DMS153 (cell line): ENCODE measurements at regions not wholly inside any gene's neighbourhood (a gene's known extent, or its start where the extent isn't known, plus 50 kb on each side); places are given as distances from the start of the nearest gene placed in this dataset.

Source experiments
- DNase-seq: peaks from one replicate; lab custom pipeline; 2025; lab: John Stamatoyannopoulos, UW

DNA sequence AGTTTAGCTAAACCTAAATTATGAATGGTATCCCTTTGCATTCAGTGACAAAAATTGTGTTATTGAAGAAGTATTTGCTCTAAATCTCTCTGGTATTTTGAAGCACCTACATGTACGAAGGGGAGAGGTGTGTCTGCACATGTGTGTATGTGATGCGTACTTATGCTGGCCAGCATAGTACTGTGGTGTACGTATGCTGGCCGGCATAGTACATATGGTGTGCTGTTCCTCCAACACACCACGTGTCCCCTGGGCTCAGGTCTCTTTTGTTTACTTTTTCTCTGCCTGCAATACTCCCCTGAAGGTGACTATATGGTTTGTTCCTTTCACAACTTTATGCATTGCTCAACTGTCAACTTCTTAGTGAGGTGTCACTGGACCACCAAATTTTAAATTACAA is 360.3 kb downstream of the CRPPA start:
- DNase-seq = no peak

DNA sequence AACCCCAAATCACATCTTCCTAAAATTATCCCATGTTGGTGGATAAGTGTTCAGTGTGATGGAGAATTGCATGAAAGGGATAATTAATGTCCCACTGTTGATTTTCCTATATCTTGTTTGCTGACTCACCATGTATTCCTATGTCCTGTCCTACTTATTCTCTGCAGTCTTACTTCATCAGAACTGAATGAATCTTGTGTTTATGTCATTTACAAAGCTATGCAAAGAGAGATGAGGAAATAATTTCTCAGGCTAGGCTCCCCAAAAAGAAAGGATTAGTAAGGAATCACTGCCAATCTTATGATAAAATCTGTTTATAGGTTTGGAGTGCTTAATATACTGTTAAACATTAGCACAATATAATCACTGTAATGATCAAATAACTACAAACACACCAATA is 360.8 kb downstream of the CRPPA start:
- DNase-seq = no peak

DNA sequence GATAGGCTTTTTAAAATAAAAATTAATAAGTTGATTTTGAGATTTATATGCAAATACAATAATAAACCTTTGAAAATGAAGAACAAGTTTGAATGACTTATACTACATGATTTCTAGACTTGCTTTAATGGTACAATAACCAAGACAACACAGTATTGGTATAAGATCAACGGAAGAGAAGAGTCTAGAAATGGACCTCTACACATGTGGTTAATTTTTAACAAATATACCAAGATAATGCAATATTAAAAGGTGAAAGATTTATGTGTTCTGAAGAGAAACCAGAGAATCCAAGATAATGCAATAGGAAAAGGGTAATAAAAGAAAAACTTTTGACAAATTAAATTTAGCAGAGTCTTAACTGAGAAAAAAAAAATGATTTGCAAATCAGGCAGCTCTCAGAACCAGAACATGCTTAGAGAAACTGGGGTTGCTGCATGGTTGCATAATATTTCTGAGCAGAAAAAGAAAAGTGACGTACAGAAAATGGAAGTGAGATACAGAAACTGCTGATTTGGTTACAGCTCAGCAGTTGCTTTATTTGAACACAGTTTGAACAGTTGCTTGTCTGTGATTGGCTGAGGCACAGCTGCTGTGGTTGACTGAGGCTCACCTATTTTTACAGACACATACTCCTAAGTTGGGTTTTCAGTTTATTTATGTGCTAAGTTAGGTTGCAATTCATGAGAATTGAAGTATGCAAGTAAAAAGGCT is 365.9 kb downstream of the CRPPA start:
- DNase-seq = no peak

DNA sequence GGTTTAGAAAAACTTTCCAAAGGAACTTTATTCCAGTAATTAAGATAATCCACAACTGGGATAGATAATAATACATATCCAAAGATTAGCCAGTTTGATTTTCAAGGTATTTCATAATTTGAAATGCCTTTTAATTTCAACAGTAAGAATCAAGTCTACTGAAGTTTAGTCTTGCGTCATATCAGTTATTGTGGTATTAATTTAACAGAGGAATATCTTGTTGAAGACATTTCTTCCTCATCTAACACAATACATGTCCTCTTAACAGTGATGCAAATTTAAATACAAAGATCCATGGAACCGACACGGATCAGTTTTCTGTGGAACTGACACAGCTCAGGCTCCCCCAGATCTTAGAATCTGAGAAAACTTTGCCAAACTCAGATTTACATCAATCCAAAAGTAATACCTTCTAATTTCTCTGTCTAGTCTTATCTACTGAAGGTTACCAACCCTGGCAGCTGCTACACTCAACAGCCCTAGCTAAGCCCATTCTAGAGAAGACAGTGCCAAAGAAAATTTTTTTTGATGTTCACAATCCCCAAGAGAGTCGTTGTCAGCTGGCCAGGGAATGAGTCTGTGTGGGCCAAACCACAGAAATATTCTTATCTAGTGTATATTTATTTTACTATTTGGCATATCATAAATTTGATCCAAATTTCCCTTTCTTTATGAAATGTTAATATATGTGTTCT is 365.2 kb upstream of the MEOX2 start:
- no peak for DNase-seq

DNA sequence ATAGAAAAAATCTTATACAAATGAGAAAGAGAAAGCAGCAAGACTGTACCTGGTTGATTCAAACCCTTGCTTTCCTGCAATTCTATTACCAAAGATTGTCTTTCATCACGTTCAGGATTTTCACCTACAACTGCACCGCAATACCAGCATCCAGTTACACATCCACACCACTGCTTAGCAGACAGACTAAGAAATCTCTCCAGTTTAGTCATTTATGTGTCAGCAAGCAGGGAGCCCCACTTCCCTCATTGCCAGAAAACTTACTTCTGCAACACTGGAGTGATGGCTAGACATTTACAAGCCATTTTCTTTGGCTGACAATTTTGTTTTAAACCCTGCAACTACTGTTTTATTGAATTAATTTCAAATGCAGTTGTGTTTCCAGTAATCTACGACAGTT is 359.6 kb upstream of the MEOX2 start:
- DNase-seq = no peak

DNA sequence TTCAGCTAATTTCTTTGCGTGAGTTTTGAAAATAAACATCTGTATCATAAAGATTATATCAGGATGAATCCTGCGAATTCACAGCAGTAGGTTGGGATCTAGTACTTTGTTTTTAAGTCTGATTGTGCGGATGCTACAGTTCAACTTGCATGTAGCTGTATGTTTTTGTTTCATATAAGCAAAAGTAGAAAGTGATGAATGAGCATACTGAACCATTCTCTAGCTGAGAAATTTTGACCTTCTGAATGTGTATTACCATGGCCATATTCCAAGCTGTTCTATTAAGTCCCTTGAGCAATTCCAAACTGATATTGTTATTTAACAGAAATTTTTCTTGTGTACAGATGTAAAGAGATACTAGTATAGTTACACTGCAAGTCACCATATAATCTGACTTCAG is 358.8 kb upstream of the MEOX2 start:
- no peak for DNase-seq

DNA sequence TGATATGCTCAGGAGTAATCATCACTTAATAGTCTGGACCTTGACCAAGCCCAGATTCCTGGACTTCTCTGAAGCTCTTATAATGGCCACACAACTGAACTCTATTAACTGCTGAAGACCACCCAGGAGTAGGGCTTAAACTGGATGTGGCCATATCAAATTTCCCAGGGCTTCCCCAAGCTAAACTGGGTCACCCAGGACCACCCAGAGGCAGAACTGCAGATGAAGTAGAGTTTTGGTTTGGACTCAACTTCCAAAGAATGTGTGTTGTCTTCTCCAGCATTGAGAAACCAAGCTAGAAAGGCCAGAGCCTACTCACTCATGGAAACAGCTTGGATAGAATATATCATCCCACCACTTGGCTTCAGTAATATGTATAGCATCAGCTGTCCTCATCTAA is 358.2 kb upstream of the MEOX2 start:
- no peak for DNase-seq

DNA sequence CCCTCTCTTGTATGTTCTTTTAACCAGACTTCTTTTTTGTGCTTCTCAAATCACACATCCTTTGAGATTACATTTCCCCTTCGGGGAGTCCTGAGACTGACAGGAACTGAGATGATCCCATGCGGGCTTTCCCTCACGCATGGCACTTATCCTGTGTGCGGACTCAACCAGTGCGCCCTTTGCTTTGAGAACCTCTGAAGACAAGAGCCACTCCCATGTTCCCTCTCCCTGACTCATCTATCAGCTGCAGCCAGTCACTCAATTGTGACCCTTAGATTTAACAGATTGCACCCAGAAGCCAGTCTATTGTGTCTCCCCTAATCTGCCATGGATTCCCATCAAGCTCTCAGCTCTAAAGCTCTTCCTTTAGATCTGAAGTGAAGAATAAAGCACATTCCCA is 353.9 kb upstream of the MEOX2 start:
- no peak for DNase-seq

DNA sequence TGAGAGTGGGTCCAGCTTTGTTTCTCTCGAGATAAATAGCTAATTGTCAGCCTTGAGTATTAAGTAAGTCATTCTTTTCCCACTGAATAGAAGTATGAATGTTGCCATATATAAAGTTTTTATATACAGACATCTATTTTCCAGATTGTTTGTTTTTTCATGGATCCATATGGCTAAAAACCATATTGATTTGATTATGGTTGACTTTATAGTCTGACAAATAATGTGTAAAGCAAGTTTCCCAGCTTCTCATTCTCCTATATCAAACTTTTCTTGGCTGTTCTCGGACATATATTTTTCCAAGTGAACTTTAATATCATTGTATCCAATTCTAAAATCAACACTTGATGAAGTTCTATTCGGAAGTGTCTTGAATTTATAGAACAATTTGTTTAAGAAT is 352.4 kb upstream of the MEOX2 start:
- no peak for DNase-seq

DNA sequence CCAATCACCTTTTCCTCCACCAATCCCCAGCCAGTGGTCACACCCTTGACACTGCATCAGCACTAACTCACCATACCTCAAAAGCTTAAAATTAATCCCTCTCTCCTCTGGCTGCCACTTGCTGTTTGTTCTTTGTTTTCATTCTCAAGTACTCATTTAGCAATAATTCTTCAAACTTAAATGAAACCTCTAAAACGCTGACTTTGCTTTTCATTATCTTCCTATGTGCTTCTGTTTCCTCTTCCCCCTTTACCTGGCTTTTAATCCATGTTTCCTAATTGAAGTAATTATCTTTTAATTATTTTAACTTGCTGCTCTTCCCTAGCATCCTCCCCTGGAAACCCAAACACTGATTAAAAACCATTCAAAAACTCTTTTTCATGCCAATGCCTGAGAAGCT is 348.9 kb upstream of the MEOX2 start:
- no peak for DNase-seq

DNA sequence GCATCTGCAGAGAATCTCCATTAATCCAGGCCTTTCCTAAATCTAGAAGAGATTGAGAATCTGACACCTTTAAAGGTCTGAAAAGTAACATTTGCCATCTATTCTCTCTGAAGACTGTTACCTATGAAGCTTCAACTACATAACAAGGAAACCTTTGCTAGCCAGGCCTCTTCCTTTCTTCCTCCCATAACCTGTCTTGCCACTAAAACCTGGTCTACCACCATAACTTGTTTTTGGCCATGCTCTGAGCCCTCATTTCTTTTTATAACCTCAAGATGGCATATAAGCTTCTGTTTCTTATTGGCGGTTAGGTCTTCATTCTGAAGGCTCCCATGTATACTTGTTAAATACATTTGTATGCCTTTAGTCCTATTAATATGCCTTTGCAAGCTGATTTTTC is 348.4 kb upstream of the MEOX2 start:
- no peak for DNase-seq

DNA sequence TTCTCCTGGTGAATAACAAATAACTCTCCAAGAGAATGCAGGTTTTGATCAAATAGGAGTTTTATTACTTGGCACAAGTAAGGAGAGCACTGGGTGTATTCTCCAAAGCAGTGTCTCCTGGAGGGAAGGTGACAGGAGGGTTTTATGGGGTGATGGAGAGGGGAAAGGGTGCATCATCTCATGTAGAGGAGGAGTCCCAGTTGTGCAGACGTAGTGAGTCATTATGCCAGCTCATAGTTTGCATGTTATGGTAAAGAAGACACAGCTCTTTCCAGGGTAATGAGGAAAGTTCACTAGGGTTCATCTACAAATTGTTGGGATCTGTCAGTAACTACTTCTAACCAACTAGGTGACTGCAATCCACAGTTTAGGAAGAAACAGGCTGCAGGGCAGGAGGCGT is 347.9 kb upstream of the MEOX2 start:
- DNase-seq = no peak

DNA sequence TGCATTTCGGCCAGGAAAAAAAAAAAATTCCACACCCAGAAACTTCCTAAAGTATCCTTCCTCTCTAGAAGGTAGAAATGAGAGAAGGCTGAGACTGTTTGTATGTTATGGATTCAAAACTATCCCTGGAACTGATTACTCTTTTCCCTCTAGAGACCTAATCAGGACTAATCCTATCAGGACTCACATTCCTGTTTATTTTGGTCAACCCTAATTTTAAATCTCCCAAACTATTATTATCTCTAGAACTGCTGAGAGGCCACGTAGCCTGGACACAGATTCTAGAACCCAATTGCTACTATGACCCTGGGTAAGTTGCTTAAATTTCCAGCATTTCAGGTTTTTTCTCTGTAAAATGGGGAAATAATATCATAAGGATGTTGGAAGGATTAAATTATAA is 346.8 kb upstream of the MEOX2 start:
- no peak for DNase-seq

DNA sequence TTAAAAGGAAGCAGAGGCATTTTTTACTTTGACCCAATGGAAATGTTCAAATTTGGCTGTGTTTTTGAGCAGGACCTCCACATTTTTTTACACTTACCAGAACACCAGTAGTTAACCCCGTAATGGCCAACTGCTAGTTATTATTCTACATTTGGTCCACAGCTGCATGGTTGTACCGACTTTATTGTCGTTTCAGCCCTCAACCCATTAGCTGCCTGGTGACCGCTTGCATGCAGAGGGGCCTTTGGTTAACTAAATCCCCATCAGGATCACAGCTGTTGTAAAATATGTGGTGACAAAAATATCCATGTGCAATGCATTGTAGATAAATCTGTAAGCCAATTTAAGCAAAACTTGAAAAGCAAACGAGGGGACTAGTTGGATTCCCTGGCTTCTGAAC is 342.2 kb upstream of the MEOX2 start:
- no peak for DNase-seq

DNA sequence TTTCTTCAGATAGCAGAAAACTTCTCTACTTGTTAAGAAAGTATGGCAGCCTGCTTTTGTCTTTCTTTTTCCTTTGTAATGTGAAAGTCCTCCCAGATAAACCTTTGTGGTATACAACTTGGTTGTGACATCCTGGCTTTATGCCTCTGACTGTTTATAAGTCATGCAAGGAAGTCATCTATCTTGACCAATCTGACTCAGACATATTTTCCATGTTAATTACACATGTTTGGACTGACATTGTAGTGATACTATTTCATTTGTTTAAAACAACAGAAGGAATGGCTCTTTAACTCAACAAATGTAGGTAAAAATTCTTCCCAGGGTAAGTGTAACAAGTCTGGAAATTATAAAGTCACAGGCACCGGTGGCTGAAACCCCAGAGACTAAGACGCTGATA is 341.6 kb upstream of the MEOX2 start:
- DNase-seq = no peak

DNA sequence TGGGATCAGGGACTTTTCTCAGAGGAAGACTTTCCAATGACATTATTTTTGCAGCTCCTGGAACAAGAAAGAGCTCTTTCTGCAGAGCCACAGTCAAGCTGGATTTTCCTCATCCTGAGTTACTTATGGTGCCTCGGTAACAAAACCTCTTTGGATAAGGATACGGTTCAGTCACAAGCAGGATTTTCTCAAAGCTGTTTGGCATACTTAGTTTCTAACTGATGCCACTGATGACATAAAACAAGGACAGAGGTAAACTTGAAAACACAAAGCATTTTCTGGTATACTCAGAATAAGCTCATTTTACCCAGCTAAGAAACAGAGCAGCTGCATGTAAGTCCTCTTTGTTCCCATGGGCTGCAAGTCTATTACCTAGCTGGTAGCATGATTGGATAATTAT is 340.9 kb upstream of the MEOX2 start:
- no peak for DNase-seq

DNA sequence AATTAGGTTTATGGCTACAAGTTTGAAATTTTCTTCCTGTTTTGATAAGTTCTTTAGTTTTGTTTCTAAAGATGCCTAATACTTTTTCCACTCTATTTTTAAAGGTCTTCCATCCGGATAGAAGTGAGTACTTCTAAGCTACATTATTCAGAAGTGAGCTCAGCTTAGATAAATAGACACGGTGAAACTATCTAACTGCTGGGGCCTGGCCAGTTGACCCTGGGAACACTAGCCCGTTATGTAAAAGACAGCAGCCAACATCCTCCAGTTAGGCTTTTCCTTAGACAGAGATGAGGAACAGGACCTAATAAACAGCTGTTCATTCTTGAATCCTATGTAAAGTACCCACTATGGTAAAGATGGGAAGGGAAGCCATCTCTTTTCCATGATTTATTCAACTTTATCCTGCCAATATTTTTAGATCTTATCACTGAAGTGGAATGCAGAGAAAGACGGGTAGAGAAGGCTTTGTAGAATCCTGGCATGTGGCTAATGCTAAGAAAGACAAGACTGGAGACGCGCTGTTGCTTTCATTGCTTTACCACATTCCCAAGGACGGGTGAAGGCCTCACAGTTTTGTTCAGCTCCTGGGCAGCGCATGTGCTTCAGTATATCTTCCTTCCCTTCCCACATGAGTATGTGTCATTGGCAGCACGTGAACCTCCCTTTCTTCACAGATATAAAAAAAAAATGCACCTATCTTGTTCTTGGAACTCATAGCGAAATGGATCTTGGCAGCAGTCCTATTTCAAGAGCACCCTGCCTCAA is 340.0 kb upstream of the MEOX2 start:
- DNase-seq = no peak

DNA sequence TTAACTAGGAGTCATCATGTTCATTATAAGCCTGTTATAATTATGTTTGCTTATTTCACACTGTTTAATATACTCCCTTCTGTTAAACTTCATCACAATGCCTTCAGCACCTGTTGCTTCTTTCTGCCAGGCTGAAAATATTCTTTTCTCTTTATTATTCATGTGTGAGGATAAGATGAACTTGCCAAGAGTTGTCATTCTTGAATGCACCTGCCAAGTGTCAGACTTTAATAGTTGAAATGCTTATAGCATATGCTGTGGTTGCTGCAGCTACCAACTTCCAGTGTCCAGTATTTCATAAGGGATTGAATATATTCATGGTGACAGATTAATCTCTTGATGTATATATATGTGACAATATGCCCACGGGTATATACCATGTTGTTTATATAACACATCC is 339.2 kb upstream of the MEOX2 start:
- DNase-seq = no peak

DNA sequence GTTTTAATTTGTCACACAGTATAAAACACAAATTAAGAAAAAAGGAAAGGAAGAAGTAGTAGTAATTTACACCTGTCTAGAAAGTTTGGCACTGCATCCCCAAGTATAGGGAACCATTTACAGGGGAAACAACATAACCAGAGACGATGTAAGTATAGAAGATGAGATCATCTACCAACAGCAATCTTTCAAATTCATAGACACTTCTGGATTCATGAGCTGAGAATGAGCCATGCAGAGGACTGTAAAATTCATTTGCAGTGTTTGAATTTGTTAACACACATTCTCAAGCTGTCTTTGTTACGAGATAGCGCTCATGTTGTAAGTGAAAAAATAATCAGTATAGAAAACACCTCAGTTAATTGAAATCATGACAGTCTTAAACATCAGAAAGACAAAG is 337.0 kb upstream of the MEOX2 start:
- no peak for DNase-seq

DNA sequence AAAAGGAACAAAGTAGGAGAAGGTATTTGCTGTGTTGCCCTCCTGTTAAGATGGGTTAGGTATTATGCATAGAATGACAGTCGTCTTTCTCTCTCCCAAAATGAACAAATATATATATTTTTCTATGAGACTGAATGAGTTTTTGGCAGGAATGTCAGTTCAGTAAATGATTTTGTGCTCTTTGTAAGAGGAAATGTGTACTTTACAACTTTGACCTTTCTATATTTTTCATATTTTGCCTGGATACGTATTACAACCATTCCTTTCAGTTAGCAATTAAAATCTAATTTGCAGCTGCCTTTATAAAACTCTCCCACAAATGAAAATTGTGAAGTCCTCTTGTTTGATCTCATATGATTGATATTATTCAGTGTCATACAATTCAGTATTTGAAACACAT is 336.6 kb upstream of the MEOX2 start:
- no peak for DNase-seq

DNA sequence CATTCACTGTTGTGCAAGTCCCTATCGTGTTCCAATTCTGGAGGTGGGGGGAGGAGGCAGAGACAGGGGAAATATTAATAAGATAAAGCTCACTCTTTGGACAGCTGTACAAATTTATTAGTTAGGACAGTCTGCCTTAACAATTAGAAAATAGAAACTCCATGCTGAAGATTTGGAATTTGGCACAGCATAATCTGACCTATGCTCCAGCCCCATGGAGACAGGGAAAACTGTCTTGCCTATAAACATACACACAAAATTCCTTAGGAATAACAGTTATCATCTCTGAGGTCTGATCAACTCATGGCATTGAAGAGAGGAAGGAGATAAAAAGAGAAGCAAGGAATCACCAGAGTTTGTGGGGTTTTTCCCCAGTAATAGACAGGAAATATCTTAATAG is 335.4 kb upstream of the MEOX2 start:
- no peak for DNase-seq

DNA sequence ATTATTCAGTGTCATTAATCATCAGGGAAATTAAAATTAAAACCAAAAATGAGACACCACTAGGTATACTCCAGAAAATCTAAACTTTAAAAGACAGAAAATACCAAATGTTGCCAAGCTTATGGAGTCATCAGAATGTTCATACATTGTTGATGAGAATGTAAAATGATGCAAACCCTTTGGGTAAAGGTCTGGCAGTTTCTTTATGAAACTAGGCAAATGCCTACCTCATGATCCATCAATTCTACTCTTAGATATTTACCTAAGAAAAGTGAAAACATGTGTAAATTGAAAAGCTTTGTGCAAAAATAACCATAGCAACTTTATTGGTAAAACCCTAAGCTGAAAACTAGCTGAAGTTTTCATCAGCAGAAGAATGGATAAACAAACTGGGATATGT is 329.5 kb upstream of the MEOX2 start:
- no peak for DNase-seq

DNA sequence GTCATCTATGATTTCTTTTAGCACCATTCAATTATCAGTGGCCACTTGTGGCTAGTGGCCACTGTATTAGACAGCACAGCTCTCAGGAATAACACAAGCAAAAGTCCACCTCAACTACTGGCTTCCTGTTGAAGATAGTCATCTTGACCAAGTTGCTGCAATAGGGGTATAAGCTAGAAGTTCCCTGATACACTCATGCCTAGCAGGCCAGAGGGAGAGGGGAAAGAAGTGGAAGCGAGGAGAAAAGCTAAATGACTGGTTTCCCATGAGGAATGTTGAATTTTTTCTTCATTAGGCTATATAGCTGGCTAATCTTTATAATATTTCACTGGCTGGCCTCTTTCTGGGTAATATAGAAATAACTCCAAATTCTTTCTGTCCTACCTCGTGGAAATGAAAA is 327.5 kb upstream of the MEOX2 start:
- no peak for DNase-seq
